Mesenchymal stem cell (in vitro differentiated cells and primary cell): ENCODE measurements at regions not wholly inside any gene's neighbourhood (a gene's known extent, or its start where the extent isn't known, plus 50 kb on each side); places are given as distances from the start of the nearest gene placed in this dataset.

Experiments used
- DNase-seq: peaks from one replicate; pipeline ENCODE4 v3.0.0-alpha.2; 2013
- H2AFZ ChIP-seq: one replicate; pipeline ENCODE4 v1.6.1; 2013; ENCODE audit warnings: low read depth, mild to moderate bottlenecking, control low read depth, inconsistent platforms, low read length, moderate library complexity
- H2AK5ac ChIP-seq: 2 replicates; pipeline ENCODE4 v1.6.1; 2013; ENCODE audit warnings: low read length, moderate library complexity, mild to moderate bottlenecking, inconsistent platforms; ENCODE audit not compliant: severe bottlenecking
- H2BK120ac ChIP-seq: one replicate; pipeline ENCODE4 v1.6.1; 2013; ENCODE audit warnings: low read depth, mild to moderate bottlenecking, inconsistent platforms, low read length, moderate library complexity
- H2BK12ac ChIP-seq, 2 experiments: one replicate each; pipeline ENCODE4 v1.6.1; 2013; ENCODE audit warnings: inconsistent platforms in 2 of 2, low read length in 2 of 2, mild to moderate bottlenecking in 2 of 2, moderate library complexity in 2 of 2, control low read depth in 1 of 2
- H2BK15ac ChIP-seq: one replicate; pipeline ENCODE4 v1.6.1; 2013; ENCODE audit warnings: mild to moderate bottlenecking, low read depth, inconsistent platforms; ENCODE audit not compliant: poor library complexity, severe bottlenecking
- H2BK5ac ChIP-seq: 2 replicates; pipeline ENCODE4 v1.6.1; 2013; ENCODE audit warnings: low read depth, mild to moderate bottlenecking, low read length, control low read depth, inconsistent platforms; ENCODE audit not compliant: poor library complexity, severe bottlenecking
- H3K14ac ChIP-seq, 2 experiments: one replicate each; pipeline ENCODE4 v1.6.1; 2013; ENCODE audit warnings: inconsistent platforms in 2 of 2, low read length in 2 of 2, control low read depth in 1 of 2, mild to moderate bottlenecking in 1 of 2, moderate library complexity in 1 of 2
- H3K18ac ChIP-seq, 2 experiments: one replicate each; pipeline ENCODE4 v1.6.1; 2013; ENCODE audit warnings: inconsistent platforms in 2 of 2, low read length in 2 of 2, control low read depth in 1 of 2, low read depth in 1 of 2, mild to moderate bottlenecking in 1 of 2
- H3K23ac ChIP-seq, 2 experiments: one replicate each; pipeline ENCODE4 v1.6.1; 2013; ENCODE audit warnings: inconsistent platforms in 2 of 2, low read length in 2 of 2, mild to moderate bottlenecking in 2 of 2, moderate library complexity in 2 of 2, control low read depth in 1 of 2
- H3K27ac ChIP-seq: 2 replicates; pipeline ENCODE4 v1.5.1; 2013; ENCODE audit warnings: mild to moderate bottlenecking, moderate library complexity, low read length, control low read depth, inconsistent platforms; ENCODE audit not compliant: poor library complexity, severe bottlenecking
- H3K27me3 ChIP-seq, 2 experiments: 2 replicates each; pipeline versions ENCODE4 v1.6.1 to v1.7.0; 2013; ENCODE audit warnings: low read length in 2 of 2, mild to moderate bottlenecking in 2 of 2, moderate library complexity in 2 of 2, control low read depth in 1 of 2, inconsistent platforms in 1 of 2; ENCODE audit not compliant: control insufficient read depth in 1 of 2, insufficient read depth in 1 of 2
- H3K36me3 ChIP-seq, 2 experiments: 2 replicates each; pipeline versions ENCODE4 v1.6.1 to v1.7.0; 2013; ENCODE audit warnings: low read length in 2 of 2, control low read depth in 1 of 2, inconsistent platforms in 1 of 2, low read depth in 1 of 2, mild to moderate bottlenecking in 1 of 2; ENCODE audit not compliant: insufficient read depth in 2 of 2, control insufficient read depth in 1 of 2
- H3K4ac ChIP-seq, 2 experiments: one replicate each; pipeline ENCODE4 v1.6.1; 2013; ENCODE audit warnings: inconsistent platforms in 2 of 2, low read length in 2 of 2, mild to moderate bottlenecking in 2 of 2, moderate library complexity in 2 of 2, control low read depth in 1 of 2, low read depth in 1 of 2
- H3K4me1 ChIP-seq: 2 replicates; pipeline ENCODE4 v1.6.1; 2013; ENCODE audit warnings: low read depth, low read length, control low read depth; ENCODE audit not compliant: control insufficient read depth, insufficient read depth
- H3K4me2 ChIP-seq: 2 replicates; pipeline ENCODE4 v1.6.1; 2013; ENCODE audit warnings: low read length, mild to moderate bottlenecking, inconsistent platforms; ENCODE audit not compliant: poor library complexity, severe bottlenecking
- H3K4me3 ChIP-seq, 2 experiments: 2 replicates each; pipeline versions ENCODE4 v1.5.1 to v1.7.0; 2013; ENCODE audit warnings: low read length in 2 of 2, mild to moderate bottlenecking in 2 of 2, control low read depth in 1 of 2, low read depth in 1 of 2; ENCODE audit not compliant: insufficient read depth in 1 of 2
- H3K79me1 ChIP-seq: replicated peaks from 2 replicates; pipeline ENCODE4 v1.6.1; 2013; ENCODE audit warnings: mild to moderate bottlenecking, control low read depth, low read length, inconsistent platforms; ENCODE audit not compliant: poor library complexity, severe bottlenecking
- H3K9ac ChIP-seq: 2 replicates; pipeline ENCODE4 v1.7.0; 2013; ENCODE audit warnings: mild to moderate bottlenecking, low read length, moderate library complexity
- H3K9me3 ChIP-seq: 2 replicates; pipeline ENCODE4 v1.7.0; 2013; ENCODE audit warnings: mild to moderate bottlenecking, low read length; ENCODE audit not compliant: control insufficient read depth
- H4K8ac ChIP-seq: one replicate; pipeline ENCODE4 v1.6.1; 2013; ENCODE audit warnings: inconsistent platforms, mild to moderate bottlenecking, low read length, moderate library complexity
- H4K91ac ChIP-seq: one replicate; pipeline ENCODE4 v1.6.1; 2013; ENCODE audit warnings: mild to moderate bottlenecking, low read length, inconsistent platforms
- WGBS: methylation state at CpG from one replicate; pipeline ENCODE4 v1.1.7; 2013; ENCODE audit warnings: mixed read lengths; 5-methylcytosine and 5-hydroxymethylcytosine counted together

GRCh38 chr14:65838565-65838964 is 426.0 kb downstream of the FUT8 start:
- Histone ChIP-seq H3K4me3 (no peak overlapping the region), H3K79me1 (no peaks in the 10 kb centered on the region), H3K23ac (no peak overlapping the region), H2AFZ (no peak overlapping the region), H2BK12ac (no peak overlapping the region), H3K27me3 (peaks cover 7 to 19% of the 10 kb centered on the region in 2 experiments), H3K14ac (no peak overlapping the region), H3K36me3 (no peaks in the 10 kb centered on the region), H4K8ac (no peak overlapping the region), H2BK5ac (no peak overlapping the region), H3K9me3 (no peaks in the 10 kb centered on the region), H3K4me1 (peaks cover 4% of the 10 kb centered on the region), H2BK15ac (no peak overlapping the region), H3K9ac (no peak overlapping the region), H2BK120ac (no peak overlapping the region), H3K4me2 (no peak overlapping the region), H4K91ac (no peak overlapping the region), H3K18ac (no peak overlapping the region), H2AK5ac (no peak overlapping the region), H3K4ac (no peak overlapping the region), H3K27ac (no peak overlapping the region)
- DNase-seq: no peak
- WGBS: 79% methylated on average over 5 of the region's 5 CpGs

DNA sequence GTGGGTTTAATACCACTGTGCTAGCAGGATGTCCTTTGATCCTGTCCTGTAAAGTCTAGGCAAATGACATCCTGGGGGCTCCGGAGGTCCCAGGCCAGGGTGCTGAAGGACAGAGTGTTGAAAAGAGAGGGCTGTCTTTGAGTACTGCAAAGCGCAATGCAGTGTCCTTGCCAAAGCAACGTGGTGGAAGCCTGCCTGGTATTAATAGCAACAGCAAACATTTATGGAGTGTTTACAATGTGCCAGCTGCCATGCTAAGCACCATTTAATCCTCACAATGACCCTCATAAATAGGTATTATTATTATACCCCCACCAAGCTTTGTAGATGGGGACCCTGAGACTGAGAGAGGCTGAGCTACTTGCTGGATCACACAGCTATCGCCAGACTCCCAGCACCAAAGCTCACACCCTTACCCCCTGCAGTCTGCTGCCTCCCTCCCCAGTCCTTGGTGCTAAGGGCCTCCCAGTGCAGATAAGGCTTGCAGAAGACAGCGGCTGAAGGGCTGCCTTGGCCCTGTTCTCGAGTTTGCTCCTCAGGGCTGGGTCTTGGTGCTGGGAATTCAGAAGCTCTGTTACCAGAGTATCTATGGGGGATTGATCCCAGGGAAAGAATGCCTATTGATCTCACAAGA is 427.7 kb downstream of the FUT8 start:
- Histone ChIP-seq H2BK5ac (no peak overlapping the region), H2AK5ac (no peak overlapping the region), H3K14ac (no peak overlapping the region), H3K27me3 (peaks cover 7 to 19% of the 10 kb centered on the region in 2 experiments), H3K4ac (no peak overlapping the region), H3K23ac (no peak overlapping the region), H2AFZ (no peak overlapping the region), H3K27ac (no peak overlapping the region), H4K8ac (no peak overlapping the region), H4K91ac (no peak overlapping the region), H2BK12ac (no peak overlapping the region), H3K9ac (no peak overlapping the region), H3K4me3 (no peak overlapping the region), H3K79me1 (no peaks in the 10 kb centered on the region), H2BK15ac (no peak overlapping the region), H3K9me3 (no peaks in the 10 kb centered on the region), H3K18ac (no peak overlapping the region), H3K4me2 (no peak overlapping the region), H2BK120ac (no peak overlapping the region), H3K36me3 (no peaks in the 10 kb centered on the region), H3K4me1 (peaks cover 2% of the 10 kb centered on the region)
- DNase-seq: no peak
- WGBS: 64% methylated on average over 6 of the region's 6 CpGs

GRCh38 chr14:65840786-65841185 is 428.3 kb downstream of the FUT8 start:
- Histone ChIP-seq H3K18ac (no peak overlapping the region), H3K4me2 (no peak overlapping the region), H2BK12ac (no peak overlapping the region), H3K27me3 (peaks cover 7 to 19% of the 10 kb centered on the region in 2 experiments), H3K9me3 (no peaks in the 10 kb centered on the region), H4K8ac (no peak overlapping the region), H3K79me1 (no peaks in the 10 kb centered on the region), H3K36me3 (no peaks in the 10 kb centered on the region), H3K4ac (no peak overlapping the region), H3K9ac (no peak overlapping the region), H2BK5ac (no peak overlapping the region), H3K27ac (no peak overlapping the region), H2AK5ac (no peak overlapping the region), H4K91ac (no peak overlapping the region), H3K14ac (no peak overlapping the region), H3K4me3 (no peak overlapping the region), H3K23ac (no peak overlapping the region), H2AFZ (no peak overlapping the region), H2BK120ac (no peak overlapping the region), H2BK15ac (no peak overlapping the region), H3K4me1 (peaks cover 2% of the 10 kb centered on the region)
- WGBS: 86% methylated on average over 1 of the region's 1 CpG
- no peak for DNase-seq

DNA sequence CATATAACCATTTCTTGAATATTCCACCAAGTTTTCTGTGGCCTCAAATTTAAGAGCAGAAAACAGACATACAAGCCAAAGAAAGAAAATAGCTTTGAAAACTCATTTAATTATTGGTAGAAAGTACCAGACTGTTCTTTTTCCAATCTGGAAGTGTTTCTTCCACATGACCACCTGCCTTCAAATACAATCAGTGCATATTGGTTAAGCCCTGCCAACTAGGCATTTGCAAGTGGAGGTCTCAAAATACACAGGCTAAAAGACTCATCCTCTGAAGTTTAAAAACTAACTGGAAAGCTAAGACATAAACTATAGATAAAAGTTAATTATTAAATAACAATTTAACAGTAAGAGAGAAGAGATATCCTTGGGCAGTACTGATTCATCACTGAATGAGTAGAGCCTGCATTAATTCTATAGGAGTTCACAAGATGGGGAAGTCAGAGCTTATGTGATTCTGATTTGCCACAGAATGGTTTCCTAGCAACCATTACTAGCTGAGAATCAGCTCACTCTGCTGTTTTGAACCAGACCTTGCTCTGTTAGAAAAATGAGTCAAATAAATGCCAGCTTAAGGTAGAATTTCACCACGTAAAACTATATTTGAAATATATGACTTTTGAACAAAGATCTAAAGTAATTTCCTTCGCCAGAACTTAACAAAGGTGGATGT is 433.8 kb downstream of the FUT8 start:
- Histone ChIP-seq H3K4me3 (no peak overlapping the region), H3K14ac (no peak overlapping the region), H2BK120ac (no peak overlapping the region), H3K4ac (no peak overlapping the region), H2AFZ (no peak overlapping the region), H3K27me3 (peaks cover 3% of the 10 kb centered on the region in 2 experiments), H3K36me3 (no peaks in the 10 kb centered on the region), H3K23ac (no peak overlapping the region), H4K91ac (no peak overlapping the region), H3K18ac (no peak overlapping the region), H2BK5ac (no peak overlapping the region), H4K8ac (no peak overlapping the region), H3K27ac (no peak overlapping the region), H3K9me3 (no peaks in the 10 kb centered on the region), H2AK5ac (no peak overlapping the region), H3K4me2 (no peak overlapping the region), H3K4me1 (no peaks in the 10 kb centered on the region), H3K9ac (no peak overlapping the region), H3K79me1 (no peaks in the 10 kb centered on the region), H2BK15ac (no peak overlapping the region), H2BK12ac (no peak overlapping the region)
- DNase-seq: no peak
- WGBS: 81% methylated on average over 1 of the region's 2 CpGs
